ENCODE measurements at regions not wholly inside any gene's neighbourhood (a gene's known extent, or its start where the extent isn't known, plus 50 kb on each side); places are given as distances from the start of the nearest gene placed in this dataset.

GRCh38 chr5:92922231-92922967, 658.6 kb downstream of the NR2F1-AS1 start:
- H3K36me3 ChIP-seq (ENCODE audit: insufficient read depth, low read length) = no peaks in the 10 kb centered on the region
- no peaks in the 10 kb centered on the region for H3K27me3 ChIP-seq (ENCODE audit: insufficient read depth, low read length)
- no peak overlapping the region for H3K27ac ChIP-seq (ENCODE audit: low read depth, low read length)
- no peaks in the 10 kb centered on the region for H3K4me1 ChIP-seq (ENCODE audit: control insufficient read depth, insufficient read depth, low read length, unreplicated experiment)
- H2AFZ ChIP-seq (ENCODE audit: low read length, unreplicated experiment) = no peak overlapping the region
- no peak overlapping the region for H3K4me3 ChIP-seq (ENCODE audit: low read depth, low read length)
- H3K79me2 ChIP-seq (ENCODE audit: control insufficient read depth, insufficient read depth, low read length, unreplicated experiment) = no peaks in the 10 kb centered on the region

GRCh38 chr5:92917044-92917443, 664.0 kb downstream of the NR2F1-AS1 start:
- Histone ChIP-seq H3K4me1 (ENCODE audit: control insufficient read depth, insufficient read depth, low read length, unreplicated experiment) (peaks cover 10% of the 10 kb centered on the region), H3K79me2 (ENCODE audit: control insufficient read depth, insufficient read depth, low read length, unreplicated experiment) (no peaks in the 10 kb centered on the region), H3K27ac (ENCODE audit: low read depth, low read length) (no peak overlapping the region), H3K36me3 (ENCODE audit: insufficient read depth, low read length) (no peaks in the 10 kb centered on the region), H3K27me3 (ENCODE audit: insufficient read depth, low read length) (no peaks in the 10 kb centered on the region), H2AFZ (ENCODE audit: low read length, unreplicated experiment) (no peak overlapping the region), H3K4me3 (ENCODE audit: low read depth, low read length) (no peak overlapping the region)

GRCh38 chr5:92916036-92916435, 665.0 kb downstream of the NR2F1-AS1 start:
- Histone ChIP-seq H2AFZ (ENCODE audit: low read length, unreplicated experiment) (peak overlapping the region; percentile 62), H3K4me3 (ENCODE audit: low read depth, low read length) (no peak overlapping the region), H3K27me3 (ENCODE audit: insufficient read depth, low read length) (no peaks in the 10 kb centered on the region), H3K36me3 (ENCODE audit: insufficient read depth, low read length) (no peaks in the 10 kb centered on the region), H3K4me1 (ENCODE audit: control insufficient read depth, insufficient read depth, low read length, unreplicated experiment) (peaks cover 10% of the 10 kb centered on the region), H3K79me2 (ENCODE audit: control insufficient read depth, insufficient read depth, low read length, unreplicated experiment) (no peaks in the 10 kb centered on the region), H3K27ac (ENCODE audit: low read depth, low read length) (no peak overlapping the region)

DNA sequence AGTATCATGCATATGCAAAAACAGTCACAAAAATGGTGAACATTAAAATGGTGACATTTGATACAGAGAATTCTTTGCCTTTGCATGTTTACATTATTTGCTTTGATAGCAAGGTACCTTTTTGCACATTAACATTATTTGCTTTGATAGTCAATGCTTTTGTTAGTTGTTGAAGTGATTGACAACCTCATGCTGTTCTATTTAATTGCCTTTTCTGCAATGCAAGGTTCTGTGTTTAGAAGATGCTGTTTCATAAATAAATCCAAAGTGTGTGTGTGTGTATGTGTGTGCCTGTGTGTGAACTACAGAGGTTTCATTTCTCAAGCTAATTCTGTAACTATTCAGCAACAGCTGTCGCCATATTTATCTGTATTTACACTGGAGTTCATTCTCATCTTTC, 668.7 kb downstream of the NR2F1-AS1 start:
- no peak overlapping the region for H2AFZ ChIP-seq (ENCODE audit: low read length, unreplicated experiment)

DNA sequence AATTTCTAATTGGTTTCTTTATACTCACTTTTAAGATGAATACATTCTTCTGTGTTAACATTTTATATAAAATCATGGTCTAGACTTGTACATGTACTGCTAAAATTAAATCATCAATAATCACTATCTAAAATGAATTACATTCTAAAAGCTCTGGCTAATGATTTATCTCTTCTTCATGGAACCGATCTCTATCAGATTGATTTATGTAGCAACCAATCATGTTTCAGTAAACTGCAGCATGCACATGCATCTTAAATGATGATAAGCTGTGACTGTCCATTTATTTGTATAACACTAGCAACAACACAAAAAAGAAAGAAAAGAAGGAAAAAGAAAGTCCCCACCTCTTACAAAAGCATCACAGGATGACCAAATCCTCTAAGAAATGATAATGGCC, 669.2 kb downstream of the NR2F1-AS1 start:
- Histone ChIP-seq H3K4me1 (ENCODE audit: control insufficient read depth, insufficient read depth, low read length, unreplicated experiment) (peaks cover 23% of the 10 kb centered on the region), H3K27ac (ENCODE audit: low read depth, low read length) (no peak overlapping the region), H2AFZ (ENCODE audit: low read length, unreplicated experiment) (no peak overlapping the region), H3K36me3 (ENCODE audit: insufficient read depth, low read length) (no peaks in the 10 kb centered on the region), H3K79me2 (ENCODE audit: control insufficient read depth, insufficient read depth, low read length, unreplicated experiment) (no peaks in the 10 kb centered on the region), H3K27me3 (ENCODE audit: insufficient read depth, low read length) (no peaks in the 10 kb centered on the region), H3K4me3 (ENCODE audit: low read depth, low read length) (no peak overlapping the region)

More for the DNA sequence above, 668.7 kb downstream of the NR2F1-AS1 start:
- Histone ChIP-seq H3K36me3 (ENCODE audit: insufficient read depth, low read length) (no peaks in the 10 kb centered on the region), H3K27me3 (ENCODE audit: insufficient read depth, low read length) (no peaks in the 10 kb centered on the region), H3K4me3 (ENCODE audit: low read depth, low read length) (no peak overlapping the region), H3K4me1 (ENCODE audit: control insufficient read depth, insufficient read depth, low read length, unreplicated experiment) (peaks cover 22% of the 10 kb centered on the region), H3K79me2 (ENCODE audit: control insufficient read depth, insufficient read depth, low read length, unreplicated experiment) (no peaks in the 10 kb centered on the region), H3K27ac (ENCODE audit: low read depth, low read length) (no peak overlapping the region)

GRCh38 chr5:92911293-92911692, 669.7 kb downstream of the NR2F1-AS1 start:
- H3K4me1 ChIP-seq (ENCODE audit: control insufficient read depth, insufficient read depth, low read length, unreplicated experiment) = peaks cover 17% of the 10 kb centered on the region
- no peaks in the 10 kb centered on the region for H3K27me3 ChIP-seq (ENCODE audit: insufficient read depth, low read length)
- H3K79me2 ChIP-seq (ENCODE audit: control insufficient read depth, insufficient read depth, low read length, unreplicated experiment) = no peaks in the 10 kb centered on the region
- H3K4me3 ChIP-seq (ENCODE audit: low read depth, low read length) = no peak overlapping the region
- no peak overlapping the region for H3K27ac ChIP-seq (ENCODE audit: low read depth, low read length)
- no peaks in the 10 kb centered on the region for H3K36me3 ChIP-seq (ENCODE audit: insufficient read depth, low read length)
- H2AFZ ChIP-seq (ENCODE audit: low read length, unreplicated experiment) = no peak overlapping the region

DNA sequence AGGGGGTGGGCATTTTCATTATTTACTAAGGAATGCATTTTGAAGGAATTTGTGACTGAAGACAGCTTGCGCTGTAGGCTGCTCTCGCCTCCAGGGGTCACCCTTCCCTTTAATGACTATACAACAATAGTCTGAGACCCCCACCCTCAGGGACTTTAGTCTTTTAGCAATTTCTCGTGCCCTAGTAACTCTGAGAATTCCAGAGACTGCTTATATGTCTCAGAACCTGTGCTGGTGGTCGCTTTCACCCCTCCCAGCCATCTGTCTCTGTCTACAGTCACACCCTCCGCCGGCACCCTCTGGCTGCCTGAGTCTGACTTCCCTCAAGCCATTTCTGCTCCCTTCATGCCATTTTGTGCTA, 671.4 kb downstream of the NR2F1-AS1 start:
- Histone ChIP-seq H3K27ac (ENCODE audit: low read depth, low read length) (no peak overlapping the region), H3K4me1 (ENCODE audit: control insufficient read depth, insufficient read depth, low read length, unreplicated experiment) (peaks cover 16% of the 10 kb centered on the region), H3K36me3 (ENCODE audit: insufficient read depth, low read length) (no peaks in the 10 kb centered on the region), H3K27me3 (ENCODE audit: insufficient read depth, low read length) (no peaks in the 10 kb centered on the region), H3K4me3 (ENCODE audit: low read depth, low read length) (no peak overlapping the region), H2AFZ (ENCODE audit: low read length, unreplicated experiment) (no peak overlapping the region), H3K79me2 (ENCODE audit: control insufficient read depth, insufficient read depth, low read length, unreplicated experiment) (no peaks in the 10 kb centered on the region)

DNA sequence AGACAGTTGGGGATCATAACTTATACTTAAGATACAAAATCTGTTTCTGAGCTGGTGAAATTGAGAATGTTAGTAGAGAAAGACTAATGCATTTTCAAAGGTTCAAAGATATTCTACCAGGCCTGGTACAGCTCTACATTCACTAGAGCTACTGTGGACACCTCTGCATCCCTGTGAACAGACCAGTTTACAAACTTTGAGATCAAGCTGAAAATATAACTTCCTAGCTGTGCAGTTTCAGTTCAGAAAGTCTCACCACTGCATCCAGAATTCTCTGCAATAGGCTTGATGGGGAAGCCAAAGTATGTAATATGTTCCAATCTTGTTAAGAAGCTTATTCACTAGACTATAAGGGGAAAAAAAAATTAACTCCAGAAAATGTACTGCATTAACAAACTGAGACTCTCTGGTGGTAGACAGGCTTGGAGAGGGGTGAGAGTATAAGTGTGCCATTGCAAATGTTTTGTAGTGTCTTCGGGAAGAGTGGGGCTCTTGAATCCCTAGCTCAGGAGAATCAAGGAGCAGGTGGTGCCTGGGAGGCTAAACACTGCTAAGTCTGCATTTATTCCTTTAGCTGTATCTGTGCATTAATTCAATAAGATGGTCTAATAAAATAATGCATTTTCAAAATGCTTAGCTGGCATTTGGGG, 671.9 kb downstream of the NR2F1-AS1 start:
- H3K27me3 ChIP-seq (ENCODE audit: insufficient read depth, low read length) = no peaks in the 10 kb centered on the region
- H3K4me3 ChIP-seq (ENCODE audit: low read depth, low read length) = no peak overlapping the region
- no peak overlapping the region for H2AFZ ChIP-seq (ENCODE audit: low read length, unreplicated experiment)
- no peaks in the 10 kb centered on the region for H3K79me2 ChIP-seq (ENCODE audit: control insufficient read depth, insufficient read depth, low read length, unreplicated experiment)
- H3K27ac ChIP-seq (ENCODE audit: low read depth, low read length) = no peak overlapping the region
- peaks cover 16% of the 10 kb centered on the region for H3K4me1 ChIP-seq (ENCODE audit: control insufficient read depth, insufficient read depth, low read length, unreplicated experiment)
- no peaks in the 10 kb centered on the region for H3K36me3 ChIP-seq (ENCODE audit: insufficient read depth, low read length)

- Histone ChIP-seq H3K36me3 (ENCODE audit: insufficient read depth, low read length) (no peaks in the 10 kb centered on the region), H2AFZ (ENCODE audit: low read length, unreplicated experiment) (no peak overlapping the region), H3K27me3 (ENCODE audit: insufficient read depth, low read length) (no peaks in the 10 kb centered on the region), H3K4me1 (ENCODE audit: control insufficient read depth, insufficient read depth, low read length, unreplicated experiment) (peaks cover 16% of the 10 kb centered on the region), H3K27ac (ENCODE audit: low read depth, low read length) (peak overlapping the region; percentile 26; the same call in 1 of the 2 replicates), H3K79me2 (ENCODE audit: control insufficient read depth, insufficient read depth, low read length, unreplicated experiment) (no peaks in the 10 kb centered on the region), H3K4me3 (ENCODE audit: low read depth, low read length) (no peak overlapping the region)
These were observed 672.9 kb downstream of the NR2F1-AS1 start for GRCh38 chr5:92907938-92908606.

GRCh38 chr5:92906798-92907376, 674.1 kb downstream of the NR2F1-AS1 start:
- Histone ChIP-seq H3K4me1 (ENCODE audit: control insufficient read depth, insufficient read depth, low read length, unreplicated experiment) (peaks cover 16% of the 10 kb centered on the region), H3K36me3 (ENCODE audit: insufficient read depth, low read length) (no peaks in the 10 kb centered on the region), H3K79me2 (ENCODE audit: control insufficient read depth, insufficient read depth, low read length, unreplicated experiment) (no peaks in the 10 kb centered on the region), H3K4me3 (ENCODE audit: low read depth, low read length) (no peak overlapping the region), H2AFZ (ENCODE audit: low read length, unreplicated experiment) (no peak overlapping the region), H3K27me3 (ENCODE audit: insufficient read depth, low read length) (no peaks in the 10 kb centered on the region), H3K27ac (ENCODE audit: low read depth, low read length) (no peak overlapping the region)
